Vagina (tissue), 2 donors: ENCODE measurements at regions not wholly inside any gene's neighbourhood (a gene's known extent, or its start where the extent isn't known, plus 50 kb on each side); places are given as distances from the start of the nearest gene placed in this dataset.

Source experiments
- CTCF ChIP-seq, 3 experiments: fragments of 450-650 bp in 2 of 3; fragments of 200-600 bp in 1 of 3; sonication (generic) in 1 of 3; IDR thresholded peaks; one replicate each; pipeline ENCODE4 v1.5.1; 2017 to 2019; ENCODE audit warnings: antibody characterized with exemption in 3 of 3, mild to moderate bottlenecking in 2 of 3, moderate library complexity in 2 of 3
- POLR2A ChIP-seq, 2 donors: fragments of 450-650 bp; IDR thresholded peaks; one replicate each; pipeline ENCODE4 v1.6.1; 2017; ENCODE audit warnings: antibody characterized with exemption in 2 of 2, mild to moderate bottlenecking in 2 of 2, moderate library complexity in 2 of 2
- POLR2AphosphoS5 ChIP-seq, 2 donors: sonication (generic); formaldehyde crosslinking; IDR thresholded peaks; one replicate each; pipeline ENCODE4 v1.9.0; 2017; ENCODE audit warnings: antibody characterized with exemption in 2 of 2, mild to moderate bottlenecking in 2 of 2, low read depth in 1 of 2; ENCODE audit not compliant: insufficient read depth in 1 of 2

DNA sequence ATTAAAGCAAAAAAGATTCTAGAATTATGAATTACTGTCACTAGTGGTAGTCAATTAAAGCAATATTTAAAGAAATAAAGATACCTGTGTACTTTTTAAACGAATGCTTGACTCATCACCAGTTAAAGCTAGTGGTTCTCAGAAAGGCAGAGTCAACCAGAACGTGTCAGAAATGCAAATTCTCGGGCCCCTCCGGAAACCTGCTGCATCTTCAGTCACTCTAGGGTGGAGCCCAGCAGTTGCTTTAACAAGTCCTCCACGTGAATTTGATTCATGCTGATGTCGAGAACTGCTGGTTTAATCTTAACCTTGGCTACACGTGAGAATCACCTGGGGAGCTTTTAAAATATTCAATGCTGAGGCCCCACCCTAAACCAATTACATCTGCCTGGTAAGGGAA, 169.8 kb upstream of the SDK2 start:
- TF ChIP-seq CTCF (IDR thresholded peaks at IDR 0.05) (no peak), POLR2A (IDR thresholded peaks at IDR 0.05) (no peak), POLR2AphosphoS5 (IDR thresholded peaks at IDR 0.05; ENCODE audit: insufficient read depth in 1 of 2, low read depth in 1 of 2) (no peak)
